Osteocyte (in vitro differentiated cells): ENCODE measurements at regions not wholly inside any gene's neighbourhood (a gene's known extent, or its start where the extent isn't known, plus 50 kb on each side); places are given as distances from the start of the nearest gene placed in this dataset.
A peak's percentile ranks its signal among the peaks of the same experiment; 100 is the strongest.
"Not testable (repeated sequence)": the region's sequence is repeated elsewhere in the genome, so short reads cannot be mapped to it uniquely, and the experiment has no call there.

ENCODE experiments used
- DNase-seq: peaks from one replicate; pipeline ENCODE4 v3.0.0; 2021; ENCODE audit warnings: mixed read lengths; ENCODE audit not compliant: unreplicated experiment; ENCODE audit errors: extremely low spot score
- H3K27ac Mint-ChIP-seq: one replicate; pipeline ENCODE4 v1.8.0; 2021; ENCODE audit warnings: mild to moderate bottlenecking, mixed read lengths; ENCODE audit not compliant: unreplicated experiment
- H3K27me3 Mint-ChIP-seq: one replicate; pipeline ENCODE4 v1.8.0; 2021; ENCODE audit warnings: mixed read lengths; ENCODE audit not compliant: unreplicated experiment
- H3K36me3 Mint-ChIP-seq: one replicate; pipeline ENCODE4 v1.8.0; 2021; ENCODE audit warnings: mixed read lengths; ENCODE audit not compliant: unreplicated experiment
- H3K4me1 Mint-ChIP-seq: one replicate; pipeline ENCODE4 v1.8.0; 2021; ENCODE audit warnings: mixed read lengths; ENCODE audit not compliant: unreplicated experiment
- H3K4me3 Mint-ChIP-seq: one replicate; pipeline ENCODE4 v1.8.0; 2021; ENCODE audit warnings: mild to moderate bottlenecking, moderate library complexity, mixed read lengths; ENCODE audit not compliant: unreplicated experiment
- H3K9me3 Mint-ChIP-seq: one replicate; pipeline ENCODE4 v1.8.0; 2021; ENCODE audit warnings: mixed read lengths; ENCODE audit not compliant: unreplicated experiment
- TF ChIP-seq, protein P1 (sequence below): fragments of 200-600 bp; sonication (generic); IDR thresholded peaks from 2 replicates; pipeline ENCODE4 v1.5.0; 2021; ENCODE audit warnings: antibody characterized with exemption, mild to moderate bottlenecking, moderate library complexity

DNA sequence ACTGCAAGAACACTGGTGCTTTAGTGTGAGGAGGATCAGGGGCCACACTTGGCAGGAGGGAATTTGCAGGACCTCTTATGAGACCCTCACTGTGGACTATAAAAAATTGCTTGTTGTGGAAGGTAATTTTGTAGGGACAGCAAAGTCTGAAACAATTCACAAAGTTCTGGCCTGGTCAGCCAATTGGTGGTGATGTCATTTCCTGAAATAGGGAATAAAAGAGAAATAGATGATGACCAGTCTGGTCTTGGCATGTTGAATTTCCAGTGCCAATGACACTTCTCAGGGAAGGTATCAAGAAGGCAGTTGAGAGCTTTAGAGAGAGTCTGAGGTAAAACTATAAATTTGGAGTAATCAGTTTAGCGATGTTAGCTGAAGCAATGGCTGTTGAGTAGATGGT lies 129.3 kb upstream of the LMNTD1 start:
- H3K36me3 Mint-ChIP-seq, result no peaks in the 10 kb centered on the region
- H3K4me3 Mint-ChIP-seq, result no peak overlapping the region
- H3K27me3 Mint-ChIP-seq, result no peaks in the 10 kb centered on the region
- no peaks in the 10 kb centered on the region for H3K9me3 Mint-ChIP-seq
- DNase-seq, result no peak
- H3K4me1 Mint-ChIP-seq, result no peaks in the 10 kb centered on the region
- no peak overlapping the region for H3K27ac Mint-ChIP-seq
- TF ChIP-seq, protein P1, sequence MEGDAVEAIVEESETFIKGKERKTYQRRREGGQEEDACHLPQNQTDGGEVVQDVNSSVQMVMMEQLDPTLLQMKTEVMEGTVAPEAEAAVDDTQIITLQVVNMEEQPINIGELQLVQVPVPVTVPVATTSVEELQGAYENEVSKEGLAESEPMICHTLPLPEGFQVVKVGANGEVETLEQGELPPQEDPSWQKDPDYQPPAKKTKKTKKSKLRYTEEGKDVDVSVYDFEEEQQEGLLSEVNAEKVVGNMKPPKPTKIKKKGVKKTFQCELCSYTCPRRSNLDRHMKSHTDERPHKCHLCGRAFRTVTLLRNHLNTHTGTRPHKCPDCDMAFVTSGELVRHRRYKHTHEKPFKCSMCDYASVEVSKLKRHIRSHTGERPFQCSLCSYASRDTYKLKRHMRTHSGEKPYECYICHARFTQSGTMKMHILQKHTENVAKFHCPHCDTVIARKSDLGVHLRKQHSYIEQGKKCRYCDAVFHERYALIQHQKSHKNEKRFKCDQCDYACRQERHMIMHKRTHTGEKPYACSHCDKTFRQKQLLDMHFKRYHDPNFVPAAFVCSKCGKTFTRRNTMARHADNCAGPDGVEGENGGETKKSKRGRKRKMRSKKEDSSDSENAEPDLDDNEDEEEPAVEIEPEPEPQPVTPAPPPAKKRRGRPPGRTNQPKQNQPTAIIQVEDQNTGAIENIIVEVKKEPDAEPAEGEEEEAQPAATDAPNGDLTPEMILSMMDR, result no peak

DNA sequence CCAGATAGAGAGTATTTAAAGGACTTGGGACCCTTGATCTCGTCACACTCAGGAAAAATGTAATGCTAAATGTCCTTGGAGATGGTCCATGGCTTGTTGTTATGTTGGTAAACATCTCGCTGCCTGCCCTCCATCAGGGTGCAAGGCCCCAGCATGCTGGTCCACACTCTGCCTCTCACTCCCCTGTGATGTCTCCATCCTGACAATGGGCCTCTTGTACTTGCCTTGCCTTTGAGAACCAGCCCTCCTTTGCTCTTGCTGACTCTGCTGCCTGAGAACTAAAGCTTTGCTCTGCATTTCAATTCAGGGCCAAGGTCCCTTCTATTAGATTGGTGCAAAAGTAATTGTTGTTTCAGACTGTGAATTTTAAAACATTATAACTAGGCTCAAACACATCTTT lies 131.0 kb upstream of the LMNTD1 start:
- Mint-ChIP-seq H3K27me3 (no peaks in the 10 kb centered on the region), H3K9me3 (no peaks in the 10 kb centered on the region)
- TF ChIP-seq, protein P1, result no peak

DNA sequence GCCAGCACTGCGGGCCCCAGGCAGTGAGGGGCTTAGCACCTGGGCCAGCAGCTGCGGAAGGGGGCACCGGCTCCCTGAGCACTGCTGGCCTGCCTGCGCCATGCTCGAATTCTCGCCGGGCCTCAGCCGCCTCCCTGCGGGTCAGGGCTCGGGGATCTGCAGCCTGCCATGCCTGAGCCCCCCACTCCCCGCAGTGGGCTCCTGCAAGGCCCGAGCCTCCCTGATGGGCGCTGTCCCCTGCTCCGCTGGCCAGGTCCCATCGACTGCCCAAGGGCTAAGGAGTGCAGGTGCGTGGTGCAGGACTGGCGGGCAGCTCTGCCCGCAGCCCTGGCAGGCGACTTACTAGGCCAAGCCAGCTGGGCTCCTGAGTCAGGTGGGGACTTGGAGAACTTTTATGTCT lies 133.3 kb upstream of the LMNTD1 start:
- H3K27me3 Mint-ChIP-seq, result no peaks in the 10 kb centered on the region
- H3K36me3 Mint-ChIP-seq, result no peaks in the 10 kb centered on the region
- H3K4me3 Mint-ChIP-seq, result no peak overlapping the region
- no peak overlapping the region for H3K27ac Mint-ChIP-seq
- H3K4me1 Mint-ChIP-seq, result peaks cover 19% of the 10 kb centered on the region
- TF ChIP-seq, protein P1, result no peak
- no peak for DNase-seq
- H3K9me3 Mint-ChIP-seq, result no peaks in the 10 kb centered on the region

More for the DNA sequence above, 131.0 kb upstream of the LMNTD1 start:
- no peak overlapping the region for H3K4me3 Mint-ChIP-seq
- no peaks in the 10 kb centered on the region for H3K4me1 Mint-ChIP-seq
- no peak overlapping the region for H3K27ac Mint-ChIP-seq
- DNase-seq, result no peak
- no peaks in the 10 kb centered on the region for H3K36me3 Mint-ChIP-seq

DNA sequence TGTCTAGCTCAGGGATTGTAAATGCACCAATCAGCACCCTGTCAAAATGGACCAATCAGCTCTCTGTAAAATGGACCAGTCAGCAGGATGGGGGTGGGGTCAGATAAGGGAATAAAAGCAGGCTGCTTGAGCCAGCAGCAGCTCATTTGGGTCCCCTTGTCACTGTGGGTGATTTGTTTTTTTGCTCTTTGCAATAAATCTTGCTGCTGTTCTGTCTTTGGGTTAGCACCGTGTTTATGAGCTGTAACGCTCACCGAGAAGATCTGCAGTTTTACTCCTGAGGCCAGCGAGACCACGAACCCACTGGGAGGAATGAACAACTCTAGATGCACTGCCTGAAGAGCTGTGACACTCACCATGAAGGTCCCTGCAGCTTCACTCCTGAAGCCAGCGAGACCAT lies 134.1 kb upstream of the LMNTD1 start:
- Mint-ChIP-seq H3K36me3 (no peaks in the 10 kb centered on the region), H3K27me3 (no peaks in the 10 kb centered on the region), H3K4me1 (peaks cover 26% of the 10 kb centered on the region), H3K9me3 (no peaks in the 10 kb centered on the region), H3K27ac (no peak overlapping the region), H3K4me3 (no peak overlapping the region)
- TF ChIP-seq, protein P1, result no peak
- DNase-seq, result no peak

DNA sequence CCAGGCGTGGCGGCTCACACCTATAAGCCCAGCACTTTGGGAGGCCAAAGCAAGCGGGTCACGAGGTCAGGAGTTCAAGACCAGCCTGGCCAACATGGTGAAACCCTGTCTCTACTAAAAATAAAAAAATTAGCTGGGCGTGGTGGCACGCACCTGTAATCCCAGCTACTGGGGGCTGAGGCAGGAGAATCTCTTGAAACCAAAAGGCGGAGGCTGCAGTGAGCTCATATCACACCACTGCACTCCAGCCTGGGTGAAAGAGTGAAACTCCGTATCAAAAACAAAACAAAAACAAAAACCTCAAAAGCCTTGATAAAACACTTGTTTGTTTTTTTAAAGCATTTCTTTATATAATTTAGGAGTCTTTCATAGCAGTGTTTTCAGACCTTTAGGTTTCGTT lies 135.8 kb upstream of the LMNTD1 start:
- not testable (repeated sequence) for H3K4me3 Mint-ChIP-seq, H3K27ac Mint-ChIP-seq, H3K9me3 Mint-ChIP-seq, DNase-seq, H3K36me3 Mint-ChIP-seq, H3K27me3 Mint-ChIP-seq
- H3K4me1 Mint-ChIP-seq, result peaks cover 32% of the 10 kb centered on the region

DNA sequence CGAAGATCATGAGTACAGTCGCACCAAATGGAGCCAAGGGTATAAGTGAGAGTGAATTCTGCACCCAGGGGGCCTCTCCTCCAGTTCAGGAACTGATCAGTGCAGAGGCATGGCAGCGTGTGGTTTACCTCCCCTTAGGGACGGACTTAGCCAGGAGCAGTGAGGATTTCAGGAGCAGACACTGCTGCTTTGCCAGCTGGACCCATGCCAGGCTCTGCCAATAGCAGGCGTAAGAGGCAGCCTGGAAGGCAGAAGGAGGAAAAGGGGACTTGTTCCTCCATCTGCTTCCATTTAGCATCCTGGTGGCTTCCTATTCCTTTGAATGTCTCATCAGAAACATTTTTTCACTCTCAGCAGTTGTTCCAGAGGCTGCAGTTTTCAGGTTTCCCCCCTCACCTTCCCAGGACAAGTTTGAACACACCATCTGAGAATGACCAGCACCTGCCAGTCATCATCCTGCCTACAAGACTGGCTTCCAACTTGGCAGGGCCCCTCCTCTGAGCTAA lies 137.0 kb upstream of the LMNTD1 start:
- Mint-ChIP-seq H3K36me3 (no peaks in the 10 kb centered on the region), H3K4me1 (peaks cover 39% of the 10 kb centered on the region), H3K27me3 (no peaks in the 10 kb centered on the region), H3K9me3 (no peaks in the 10 kb centered on the region), H3K27ac (peak overlapping the region; percentile 64), H3K4me3 (no peak overlapping the region)
- no peak for DNase-seq
- TF ChIP-seq, protein P1, result no peak
